HEK293 (cell line): ENCODE measurements at regions not wholly inside any gene's neighbourhood (a gene's known extent, or its start where the extent isn't known, plus 50 kb on each side); places are given as distances from the start of the nearest gene placed in this dataset.

Source experiments
- CTCF ChIA-PET: fragments of 350-600 bp; formaldehyde crosslinking; extraction: SDS; loops from one replicate; lab custom pipeline; 2021; ENCODE audit warnings: antibody characterized with exemption; lab: Yijun Ruan, JAX
- POLR2A ChIA-PET: fragments of 300-600 bp; formaldehyde crosslinking; extraction: SDS; loops from one replicate; lab custom pipeline; 2020; ENCODE audit warnings: antibody characterized with exemption, inconsistent platforms; lab: Yijun Ruan, JAX
- H3K27ac ChIP-seq: fragments of 200-500 bp; sonication (Bioruptor generic); 2 replicates; pipeline ENCODE4 v1.5.1; 2014; ENCODE audit warnings: low read depth, low read length, control low read depth, inconsistent platforms; ENCODE audit errors: extremely low read depth
- H3K36me3 ChIP-seq, 2 experiments: fragments of 200-500 bp in 1 of 2; sonication (Bioruptor generic) in 1 of 2; 1 replicate in 1 of 2; 2 replicates in 1 of 2; pipeline ENCODE4 v1.5.1; 2014 to 2017; ENCODE audit warnings: inconsistent platforms in 2 of 2, low read length in 2 of 2; ENCODE audit not compliant: control insufficient read depth in 2 of 2, insufficient read depth in 1 of 2
- H3K4me1 ChIP-seq: fragments of 200-500 bp; sonication (Bioruptor generic); 2 replicates; pipeline ENCODE4 v1.5.1; 2014; ENCODE audit warnings: mild to moderate bottlenecking, low read length, inconsistent platforms; ENCODE audit not compliant: control insufficient read depth, insufficient read depth
- H3K4me3 ChIP-seq: 2 replicates; pipeline ENCODE4 v1.5.1; 2011; ENCODE audit warnings: low read depth, mild to moderate bottlenecking, control low read depth, low read length, moderate library complexity
- H3K9me3 ChIP-seq: fragments of 200-500 bp; sonication (Bioruptor generic); 2 replicates; pipeline ENCODE4 v1.5.1; 2014; ENCODE audit warnings: low read depth, low read length, inconsistent platforms; ENCODE audit not compliant: control insufficient read depth, insufficient read depth
- KLF16 ChIP-seq: fragments of 450-650 bp; formaldehyde crosslinking; IDR thresholded peaks from 2 replicates; pipeline ENCODE4 v1.5.1; 2017; ENCODE audit warnings: missing biosample characterization, missing genetic modification characterization
- MZF1 ChIP-seq: fragments of 450-650 bp; formaldehyde crosslinking; IDR thresholded peaks from 2 replicates; pipeline ENCODE4 v1.5.1; 2017; ENCODE audit warnings: missing biosample characterization, missing genetic modification characterization, borderline replicate concordance
- OSR2 ChIP-seq: fragments of 450-650 bp; formaldehyde crosslinking; IDR thresholded peaks from 2 replicates; pipeline ENCODE4 v1.5.1; 2016; ENCODE audit warnings: missing biosample characterization, missing genetic modification characterization
- REST ChIP-seq: fragments of 450-650 bp; formaldehyde crosslinking; IDR thresholded peaks from 2 replicates; pipeline ENCODE4 v1.5.1; 2016; ENCODE audit warnings: missing biosample characterization, missing genetic modification characterization
- SP3 ChIP-seq: fragments of 450-650 bp; formaldehyde crosslinking; IDR thresholded peaks from 2 replicates; pipeline ENCODE4 v1.5.1; 2016; ENCODE audit warnings: missing biosample characterization, missing genetic modification characterization
- TSHZ1 ChIP-seq: fragments of 450-650 bp; formaldehyde crosslinking; IDR thresholded peaks from 2 replicates; pipeline ENCODE4 v1.5.1; 2016; ENCODE audit warnings: missing biosample characterization, missing genetic modification characterization, borderline replicate concordance
- ZBTB6 ChIP-seq: fragments of 450-650 bp; formaldehyde crosslinking; IDR thresholded peaks from 2 replicates; pipeline ENCODE4 v1.5.1; 2017; ENCODE audit warnings: missing biosample characterization, missing genetic modification characterization
- ZFP3 ChIP-seq: fragments of 450-650 bp; formaldehyde crosslinking; IDR thresholded peaks from 2 replicates; pipeline ENCODE4 v1.5.1; 2016; ENCODE audit warnings: low read depth, missing biosample characterization, missing genetic modification characterization
- ZNF157 ChIP-seq: fragments of 450-650 bp; formaldehyde crosslinking; IDR thresholded peaks from 2 replicates; pipeline ENCODE4 v1.5.1; 2016; ENCODE audit warnings: missing biosample characterization, missing genetic modification characterization
- ZNF16 ChIP-seq: fragments of 450-650 bp; formaldehyde crosslinking; IDR thresholded peaks from 2 replicates; pipeline ENCODE4 v1.5.1; 2016; ENCODE audit warnings: low read depth, missing biosample characterization, missing genetic modification characterization
- ZNF214 ChIP-seq: fragments of 450-650 bp; formaldehyde crosslinking; IDR thresholded peaks from 2 replicates; pipeline ENCODE4 v1.5.1; 2017; ENCODE audit warnings: missing biosample characterization, mild to moderate bottlenecking, missing genetic modification characterization, borderline replicate concordance
- ZNF239 ChIP-seq: fragments of 450-650 bp; formaldehyde crosslinking; IDR thresholded peaks from 2 replicates; pipeline ENCODE4 v1.5.1; 2016; ENCODE audit warnings: missing biosample characterization, missing genetic modification characterization
- ZNF280C ChIP-seq: fragments of 450-650 bp; formaldehyde crosslinking; IDR thresholded peaks from 2 replicates; pipeline ENCODE4 v1.5.1; 2016; ENCODE audit warnings: missing biosample characterization, missing genetic modification characterization
- ZNF488 ChIP-seq: fragments of 450-650 bp; formaldehyde crosslinking; IDR thresholded peaks from 2 replicates; pipeline ENCODE4 v1.5.1; 2016; ENCODE audit warnings: missing biosample characterization, missing genetic modification characterization
- ZNF501 ChIP-seq: fragments of 450-650 bp; formaldehyde crosslinking; IDR thresholded peaks from 2 replicates; pipeline ENCODE4 v1.5.1; 2016; ENCODE audit warnings: missing biosample characterization, missing genetic modification characterization
- ZNF585B ChIP-seq: fragments of 450-650 bp; formaldehyde crosslinking; IDR thresholded peaks from 2 replicates; pipeline ENCODE4 v1.5.1; 2016; ENCODE audit warnings: missing biosample characterization, missing genetic modification characterization
- ZNF692 ChIP-seq: fragments of 450-650 bp; formaldehyde crosslinking; IDR thresholded peaks from 2 replicates; pipeline ENCODE4 v1.5.1; 2016; ENCODE audit warnings: missing biosample characterization, missing genetic modification characterization
- ZNF701 ChIP-seq: fragments of 450-650 bp; formaldehyde crosslinking; IDR thresholded peaks from 2 replicates; pipeline ENCODE4 v1.5.1; 2016; ENCODE audit warnings: missing biosample characterization, missing genetic modification characterization
- ZNF776 ChIP-seq: fragments of 450-650 bp; formaldehyde crosslinking; IDR thresholded peaks from 2 replicates; pipeline ENCODE4 v1.5.0; 2017; ENCODE audit warnings: missing biosample characterization, missing genetic modification characterization, borderline replicate concordance
- ZSCAN18 ChIP-seq: fragments of 450-650 bp; formaldehyde crosslinking; IDR thresholded peaks from 2 replicates; pipeline ENCODE4 v1.5.1; 2016; ENCODE audit warnings: missing biosample characterization, missing genetic modification characterization
- ZSCAN30 ChIP-seq: fragments of 450-650 bp; IDR thresholded peaks from 2 replicates; pipeline ENCODE4 v1.5.1; 2018; ENCODE audit warnings: missing biosample characterization, mild to moderate bottlenecking, missing genetic modification characterization, moderate library complexity

GRCh38 chr6:9040718-9041117 lies 605.4 kb upstream of the SLC35B3 start:
- Histone ChIP-seq H3K9me3 (no peaks in the 10 kb centered on the region), H3K4me1 (no peaks in the 10 kb centered on the region), H3K4me3 (no peak overlapping the region), H3K36me3 (no peaks in the 10 kb centered on the region), H3K27ac (no peak overlapping the region)
- CTCF ChIA-PET = no interaction called here
- no peak for TF ChIP-seq KLF16 (tag by site-specific recombination)
- no peak for TF ChIP-seq ZNF157
- TF ChIP-seq TSHZ1 (tag by site-specific recombination) = no peak
- no peak for TF ChIP-seq ZNF488
- no peak for TF ChIP-seq ZNF585B (tag by site-specific recombination)
- TF ChIP-seq, all 188 proteins: peak for 0
- POLR2A ChIA-PET = no interaction called here

- no peaks in the 10 kb centered on the region for H3K9me3 ChIP-seq
- no peak overlapping the region for H3K4me3 ChIP-seq
- CTCF ChIA-PET = no interaction called here
- H3K4me1 ChIP-seq = no peaks in the 10 kb centered on the region
- no peaks in the 10 kb centered on the region for H3K36me3 ChIP-seq
- H3K27ac ChIP-seq = no peak overlapping the region
- POLR2A ChIA-PET = no interaction called here
- TF ChIP-seq ZFP3 (tag by site-specific recombination) (no peak), ZSCAN30 (tag by site-specific recombination) (no peak), ZNF239 (tag by site-specific recombination) (no peak), ZNF157 (no peak), ZBTB6 (tag by site-specific recombination) (no peak), ZNF16 (tag by site-specific recombination) (no peak), ZNF280C (tag by site-specific recombination) (no peak), SP3 (tag by site-specific recombination) (no peak), ZNF776 (tag by site-specific recombination) (no peak), ZNF692 (tag by site-specific recombination) (no peak), ZNF214 (tag by site-specific recombination) (no peak), ZSCAN18 (tag by site-specific recombination) (no peak), ZNF701 (tag by site-specific recombination) (no peak), OSR2 (tag by site-specific recombination) (no peak), MZF1 (tag by site-specific recombination) (no peak), ZNF501 (no peak), REST (tag by site-specific recombination) (no peak)
These were observed 603.9 kb upstream of the SLC35B3 start for GRCh38 chr6:9039258-9039657.
